EL (cell line): ENCODE measurements at regions not wholly inside any gene's neighbourhood (a gene's known extent, or its start where the extent isn't known, plus 50 kb on each side); places are given as distances from the start of the nearest gene placed in this dataset.
"Not testable (repeated sequence)": the region's sequence is repeated elsewhere in the genome, so short reads cannot be mapped to it uniquely, and the experiment has no call there.

Experiments
- DNase-seq: peaks from one replicate; pipeline ENCODE4 v3.0.0-alpha.2; 2016

- DNase-seq, result not testable (repeated sequence)
Measured at GRCh38 chr3:99294092-99294491, 344.3 kb upstream of the COL8A1 start.

GRCh38 chr3:99287876-99288275 lies 350.5 kb upstream of the COL8A1 start:
- no peak for DNase-seq

GRCh38 chr3:99286266-99286845 lies 352.0 kb upstream of the COL8A1 start:
- DNase-seq, result peak; percentile 15

GRCh38 chr3:99269606-99270351 lies 368.3 kb upstream of the DCBLD2 start:
- DNase-seq, result no peak

- no peak for DNase-seq
Measured at GRCh38 chr3:99256788-99257187, 355.3 kb upstream of the DCBLD2 start.

GRCh38 chr3:99253963-99254355 lies 352.5 kb upstream of the DCBLD2 start:
- DNase-seq, result no peak

GRCh38 chr3:99250821-99251355 lies 349.4 kb upstream of the DCBLD2 start:
- peak; percentile 34 for DNase-seq

- peak; percentile 74 for DNase-seq
Measured at GRCh38 chr3:99250272-99250671, 348.8 kb upstream of the DCBLD2 start.

GRCh38 chr3:99249627-99250026 lies 348.1 kb upstream of the DCBLD2 start:
- DNase-seq, result no peak

- peak; percentile 32 for DNase-seq
Measured at GRCh38 chr3:99248913-99249312, 347.4 kb upstream of the DCBLD2 start.

- peak; percentile 46 for DNase-seq
Measured at GRCh38 chr3:99248130-99248529, 346.6 kb upstream of the DCBLD2 start.

GRCh38 chr3:99246010-99246654 lies 344.6 kb upstream of the DCBLD2 start:
- peak; percentile 56 for DNase-seq

GRCh38 chr3:99242271-99242670 lies 340.8 kb upstream of the DCBLD2 start:
- DNase-seq, result peak; percentile 72

- no peak for DNase-seq
Measured at GRCh38 chr3:99240700-99241099, 339.2 kb upstream of the DCBLD2 start.

GRCh38 chr3:99236576-99236975 lies 335.1 kb upstream of the DCBLD2 start:
- DNase-seq, result peak; percentile 8

- no peak for DNase-seq
Measured at GRCh38 chr3:99232696-99233095, 331.2 kb upstream of the DCBLD2 start.

- DNase-seq, result no peak
Measured at GRCh38 chr3:99218468-99218867, 317.0 kb upstream of the DCBLD2 start.

GRCh38 chr3:99212969-99213368 lies 311.5 kb upstream of the DCBLD2 start:
- no peak for DNase-seq

- DNase-seq, result no peak
Measured at GRCh38 chr3:99211309-99211708, 309.8 kb upstream of the DCBLD2 start.

GRCh38 chr3:99199021-99199420 lies 297.5 kb upstream of the DCBLD2 start:
- DNase-seq, result no peak

GRCh38 chr3:99191186-99191585 lies 289.7 kb upstream of the DCBLD2 start:
- DNase-seq, result no peak

- no peak for DNase-seq
Measured at GRCh38 chr3:99188936-99189335, 287.4 kb upstream of the DCBLD2 start.

- DNase-seq, result no peak
Measured at GRCh38 chr3:99186016-99186415, 284.5 kb upstream of the DCBLD2 start.
